ENCODE measurements at regions not wholly inside any gene's neighbourhood (a gene's known extent, or its start where the extent isn't known, plus 50 kb on each side); places are given as distances from the start of the nearest gene placed in this dataset.

- TF ChIP-seq POLR2A (IDR thresholded peaks at IDR 0.05; ENCODE audit: low read depth, low read length), result no peak
- no peak for TF ChIP-seq POLR2AphosphoS5 (IDR thresholded peaks at IDR 0.05; ENCODE audit: low read depth, low read length)
These were observed 129.1 kb upstream of the PIK3R1 start for GRCh38 chr5:68086439-68086838.
